ENCODE measurements at regions not wholly inside any gene's neighbourhood (a gene's known extent, or its start where the extent isn't known, plus 50 kb on each side); places are given as distances from the start of the nearest gene placed in this dataset.

GRCh38 chr6:48176645-48177308 is 65.8 kb upstream of the PTCHD4 start:
- H3K4me3 ChIP-seq = no peak overlapping the region
- DNase-seq (ENCODE audit: low spot score) = no peak
- H3K4me1 ChIP-seq (replicated peaks) = no peaks in the 10 kb centered on the region
- intact Hi-C loops (cut with DNase I) = no loop called here
- H3K36me3 ChIP-seq = no peaks in the 10 kb centered on the region
- WGBS = 59% methylated on average over 6 of the region's 6 CpGs
- no peaks in the 10 kb centered on the region for H3K9me3 ChIP-seq
- no peak for TF ChIP-seq POLR2AphosphoS5 (IDR thresholded peaks at IDR 0.05)
- no peaks in the 10 kb centered on the region for H3K27me3 ChIP-seq (replicated peaks; ENCODE audit: insufficient read depth)
- no peak overlapping the region for H3K27ac ChIP-seq

DNA sequence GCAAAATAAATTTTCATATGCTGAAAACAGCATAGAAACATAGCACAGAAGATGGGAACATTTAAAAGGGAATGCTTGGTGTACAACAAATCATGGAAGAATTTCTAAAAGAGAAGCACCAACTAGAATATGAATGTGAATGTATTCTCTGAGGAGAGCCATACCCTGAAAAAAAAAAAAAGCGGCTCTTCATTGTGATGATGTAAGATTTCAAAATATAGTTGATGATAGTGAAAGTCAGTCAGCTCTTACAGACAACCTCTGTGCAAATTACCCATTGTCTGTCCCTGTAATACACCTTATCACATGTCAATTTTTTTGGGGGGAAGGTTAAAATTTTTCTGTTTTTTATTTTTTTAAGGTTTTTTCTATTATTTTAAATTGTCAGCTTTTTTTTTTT is 58.6 kb upstream of the PTCHD4 start:
- 87% methylated on average over 1 of the region's 1 CpG for WGBS
- Histone ChIP-seq H3K27me3 (replicated peaks; ENCODE audit: insufficient read depth) (no peaks in the 10 kb centered on the region), H3K27ac (no peak overlapping the region), H3K9me3 (no peaks in the 10 kb centered on the region), H3K4me1 (replicated peaks) (no peaks in the 10 kb centered on the region), H3K36me3 (no peaks in the 10 kb centered on the region), H3K4me3 (no peak overlapping the region)
- no peak for DNase-seq (ENCODE audit: low spot score)
- intact Hi-C loops (cut with DNase I) = no loop called here
- TF ChIP-seq CTCF (IDR thresholded peaks at IDR 0.05) (no peak), POLR2A (IDR thresholded peaks at IDR 0.05) (no peak), POLR2AphosphoS5 (IDR thresholded peaks at IDR 0.05) (no peak)

Small RNA genes in the stretch of these regions (small RNA-seq; reads per million reads assigned to genes)
- gene FO393413.1 (0 reads per million in 2 donors), gene RNU7-65P (0 reads per million in 2 donors)

Measured in prostate gland (tissue), 2 donors.